ENCODE measurements at regions not wholly inside any gene's neighbourhood (a gene's known extent, or its start where the extent isn't known, plus 50 kb on each side); places are given as distances from the start of the nearest gene placed in this dataset.

- DNase-seq (ENCODE audit: low read depth): no peak
Observed at GRCh38 chr7:52705768-52706167, 329.7 kb upstream of the POM121L12 start.

DNA sequence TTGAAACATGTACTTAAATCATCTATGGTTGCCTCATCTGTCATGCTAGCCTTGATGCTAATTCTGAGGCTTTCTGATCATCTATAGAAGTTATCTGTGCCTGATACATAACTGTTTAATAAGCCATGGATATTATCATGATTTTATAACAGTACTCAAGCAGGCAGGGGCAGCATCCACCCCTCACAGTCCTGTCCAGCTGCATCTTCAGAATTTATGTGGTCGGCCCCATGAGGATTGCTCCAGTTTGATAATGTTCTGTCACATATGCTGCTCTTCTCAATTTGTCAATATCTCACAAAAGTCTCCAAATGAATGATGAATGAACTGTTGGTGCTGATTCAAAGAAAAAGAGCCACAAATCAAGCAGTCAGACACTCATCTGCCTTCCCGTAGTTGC lies 335.1 kb upstream of the POM121L12 start:
- DNase-seq (ENCODE audit: low read depth): no peak

DNA sequence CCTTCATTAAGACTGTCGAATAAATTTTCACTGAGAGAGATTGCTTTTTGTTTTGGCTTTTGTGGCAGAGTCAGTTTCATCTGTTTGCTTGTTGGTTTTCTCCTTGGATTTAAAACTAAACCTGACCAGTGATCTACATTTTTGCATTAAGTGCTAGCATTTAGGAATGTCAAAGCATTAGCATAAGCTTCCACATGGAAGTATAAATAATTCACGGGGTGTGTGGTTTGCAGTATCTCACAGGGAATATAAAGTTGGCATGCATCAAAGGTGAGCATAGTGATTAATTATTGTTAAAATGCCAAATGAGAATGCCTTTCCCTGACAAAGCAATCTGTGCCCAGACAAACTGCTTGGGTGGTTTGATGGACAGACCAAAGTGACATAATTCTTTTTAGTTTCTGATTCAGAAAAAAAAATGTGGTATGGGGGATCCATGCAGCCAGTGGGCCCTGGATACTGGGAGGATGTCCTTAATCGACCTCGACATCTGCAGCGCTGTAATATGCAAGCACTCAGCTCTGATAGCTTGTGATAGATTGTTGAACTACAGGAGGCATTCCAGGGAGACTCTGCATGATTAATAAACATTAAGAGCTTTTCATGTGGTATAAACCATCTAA lies 339.3 kb upstream of the POM121L12 start:
- DNase-seq (ENCODE audit: low read depth): no peak

GRCh38 chr7:52691257-52691656 lies 344.2 kb upstream of the POM121L12 start:
- no peak for DNase-seq (ENCODE audit: low read depth)

GRCh38 chr7:52689912-52690311 lies 345.5 kb upstream of the POM121L12 start:
- no peak for DNase-seq (ENCODE audit: low read depth)

- no peak for DNase-seq (ENCODE audit: low read depth)
Observed at GRCh38 chr7:52685333-52685732, 350.1 kb upstream of the POM121L12 start.

- no peak for DNase-seq (ENCODE audit: low read depth)
Observed at GRCh38 chr7:52684388-52684787, 351.0 kb upstream of the POM121L12 start.

DNA sequence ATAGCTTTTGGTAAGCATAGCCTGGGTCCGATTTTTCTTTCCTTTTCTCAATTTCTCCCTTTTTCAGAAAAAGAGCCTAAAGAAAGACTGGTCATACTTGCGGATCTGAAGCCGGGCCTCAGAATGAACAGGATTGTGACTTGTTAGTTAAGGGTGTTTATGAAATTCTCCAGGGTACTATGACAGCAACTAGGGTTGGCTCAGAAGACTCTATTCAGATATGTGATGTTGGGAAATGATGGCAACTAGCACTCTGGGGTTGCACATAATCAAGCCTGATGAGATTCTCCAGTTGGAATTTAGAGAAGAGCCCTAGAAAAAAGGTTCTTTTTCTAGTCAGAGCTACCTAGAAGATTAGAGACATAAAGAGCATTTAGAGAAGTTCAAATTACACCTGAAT lies 352.4 kb upstream of the POM121L12 start:
- DNase-seq (ENCODE audit: low read depth): no peak

DNA sequence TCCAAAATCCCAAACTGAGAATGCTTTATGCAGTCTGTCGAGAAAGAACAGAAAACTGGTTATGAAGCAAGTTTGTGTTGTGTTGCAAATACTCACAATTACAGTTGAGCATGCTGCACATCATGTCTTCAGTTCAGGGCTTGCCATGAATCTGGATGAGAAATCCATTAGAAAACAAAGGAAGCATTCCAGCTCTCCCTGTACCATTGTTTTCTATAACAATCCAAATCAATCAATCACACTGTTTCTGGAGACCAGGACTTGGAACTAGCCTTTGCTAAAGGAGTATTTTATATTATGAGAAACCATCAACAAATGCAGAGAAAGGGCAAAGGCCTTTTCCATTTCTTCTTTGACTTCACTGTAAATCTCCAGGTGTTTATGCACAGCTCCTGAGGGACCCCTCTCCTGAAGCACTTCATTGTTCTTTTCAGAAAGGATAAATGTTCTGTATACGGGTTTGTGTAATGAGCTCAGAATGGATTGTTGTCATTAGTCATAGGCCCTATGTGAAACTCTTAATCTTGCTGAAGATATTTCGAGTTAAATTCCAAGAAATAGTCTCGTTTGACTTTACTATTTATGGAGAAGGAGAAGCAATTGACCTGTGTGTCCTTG lies 364.7 kb upstream of the POM121L12 start:
- DNase-seq (ENCODE audit: low read depth): no peak

DNA sequence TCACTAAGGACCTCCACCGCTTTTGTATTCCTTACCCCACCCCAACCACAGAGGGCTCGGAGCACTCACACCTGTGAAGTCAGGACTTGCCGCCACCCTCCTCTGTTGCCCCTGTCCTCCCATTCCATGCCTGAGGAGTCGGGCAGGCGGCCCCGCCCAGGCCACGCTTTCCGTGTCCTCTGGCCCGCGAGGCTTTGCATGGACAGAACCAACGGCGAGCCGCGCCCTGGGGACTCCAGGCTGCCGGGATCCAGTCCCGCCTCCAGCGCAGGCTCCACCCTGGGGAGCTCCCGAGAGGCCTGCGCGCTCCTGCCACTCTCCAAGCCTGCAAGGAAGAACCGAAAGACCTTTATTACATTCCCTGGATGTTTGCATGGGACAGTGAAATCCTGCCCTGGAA lies 366.4 kb upstream of the POM121L12 start:
- DNase-seq (ENCODE audit: low read depth): no peak

GRCh38 chr7:52668435-52668834 lies 367.0 kb upstream of the POM121L12 start:
- no peak for DNase-seq (ENCODE audit: low read depth)

- DNase-seq (ENCODE audit: low read depth): no peak
Observed at GRCh38 chr7:52659178-52659577, 376.3 kb upstream of the POM121L12 start.

DNA sequence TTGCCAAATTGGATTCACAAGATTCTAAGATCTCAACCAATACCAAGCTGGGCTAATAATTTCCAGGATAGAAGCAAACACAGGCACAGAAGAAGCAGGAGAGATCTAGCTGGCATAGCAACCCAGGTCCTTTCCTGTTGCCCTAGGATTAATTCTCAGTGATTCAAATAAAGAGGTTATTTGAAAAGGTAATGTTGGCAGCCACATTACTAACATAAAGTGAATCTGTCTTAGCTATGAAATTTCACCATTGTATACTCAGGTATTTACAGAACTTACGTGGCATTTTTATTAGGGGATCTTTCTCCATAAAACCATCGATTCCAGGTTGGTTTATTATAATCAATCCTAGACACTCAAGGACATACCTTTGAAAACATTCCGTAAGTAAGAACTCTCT lies 379.3 kb upstream of the POM121L12 start:
- no peak for DNase-seq (ENCODE audit: low read depth)

- no peak for DNase-seq (ENCODE audit: low read depth)
Observed at GRCh38 chr7:52652621-52653020, 382.8 kb upstream of the POM121L12 start.

- DNase-seq (ENCODE audit: low read depth): no peak
Observed at GRCh38 chr7:52648872-52649271, 386.6 kb upstream of the POM121L12 start.

GRCh38 chr7:52647046-52647445 lies 388.4 kb upstream of the POM121L12 start:
- DNase-seq (ENCODE audit: low read depth): no peak

DNA sequence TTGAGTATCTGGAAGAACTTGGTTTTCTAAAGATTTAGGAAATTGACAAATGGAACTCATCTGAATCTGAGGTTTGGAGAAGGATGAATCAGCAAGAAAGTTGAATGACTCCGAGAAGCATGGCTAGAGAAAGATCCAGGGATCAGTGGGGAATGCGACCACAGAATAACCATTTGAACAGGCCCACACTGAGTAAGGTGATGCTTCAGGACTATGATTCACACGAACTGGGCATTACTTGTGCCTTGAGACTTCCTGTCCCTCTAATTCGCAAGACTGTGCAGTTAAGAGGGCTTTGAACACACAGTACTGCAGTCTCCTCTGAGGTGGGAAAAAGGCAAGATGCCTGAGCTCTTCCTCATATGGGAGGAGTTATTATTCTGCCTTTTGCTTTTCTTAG lies 395.5 kb upstream of the POM121L12 start:
- DNase-seq (ENCODE audit: low read depth): no peak

GRCh38 chr7:52639126-52639525 lies 396.3 kb upstream of the POM121L12 start:
- DNase-seq (ENCODE audit: low read depth): no peak

GRCh38 chr7:52635021-52635420 lies 400.4 kb upstream of the POM121L12 start:
- DNase-seq (ENCODE audit: low read depth): no peak

GRCh38 chr7:52620849-52621248 lies 414.6 kb upstream of the POM121L12 start:
- DNase-seq (ENCODE audit: low read depth): no peak

DNA sequence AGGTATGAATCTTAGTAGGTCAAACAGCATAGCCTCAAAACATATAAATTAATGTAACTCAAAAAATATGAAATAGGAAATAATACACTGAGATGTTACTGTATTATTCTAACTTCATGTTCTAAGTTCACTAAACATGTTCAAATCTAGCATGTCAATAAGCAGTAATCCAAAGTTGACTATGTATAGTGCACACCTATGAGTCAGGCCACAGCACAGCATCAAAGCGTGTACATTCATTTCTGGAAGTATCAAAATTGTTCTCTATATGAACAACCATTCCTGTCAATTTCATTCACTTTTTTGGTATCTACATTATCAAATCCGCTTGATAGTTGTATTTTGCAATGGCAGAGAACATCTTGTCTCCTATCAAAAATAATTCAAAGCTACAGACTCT lies 418.9 kb upstream of the POM121L12 start:
- no peak for DNase-seq (ENCODE audit: low read depth)

DNA sequence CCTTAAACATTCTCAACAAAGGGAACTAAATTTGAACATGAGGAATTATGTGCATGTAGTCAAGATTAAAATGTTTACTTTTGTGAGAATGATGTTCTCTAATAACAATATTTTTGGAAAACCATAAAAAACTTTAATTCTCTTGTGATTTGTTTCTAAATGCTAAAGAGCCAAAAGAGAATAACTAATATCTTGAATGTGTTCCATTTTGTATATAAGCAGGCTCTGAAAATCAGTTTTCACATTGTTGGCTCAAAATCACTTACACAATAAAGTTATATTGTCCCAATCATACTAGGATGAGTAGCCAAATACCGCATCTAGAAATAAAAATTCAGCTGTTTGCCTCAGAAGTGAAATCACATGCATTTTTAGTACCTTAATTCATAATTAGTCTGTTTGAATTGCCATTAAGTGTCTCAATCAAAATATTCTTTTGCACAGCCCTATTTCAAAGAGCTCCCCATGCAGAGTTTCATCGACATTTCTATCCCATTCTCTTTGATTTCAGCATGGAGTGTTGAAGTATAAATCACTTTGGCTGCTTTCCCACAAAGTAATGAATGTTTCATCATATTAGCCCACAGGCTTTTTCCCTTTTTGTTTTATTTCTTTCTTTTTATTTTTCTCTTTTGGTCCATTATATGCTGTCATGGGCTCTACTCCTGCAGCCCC lies 420.3 kb upstream of the POM121L12 start:
- no peak for DNase-seq (ENCODE audit: low read depth)

GRCh38 chr7:52609511-52609910 lies 425.9 kb upstream of the POM121L12 start:
- no peak for DNase-seq (ENCODE audit: low read depth)
